K562 (cell line): ENCODE measurements at regions not wholly inside any gene's neighbourhood (a gene's known extent, or its start where the extent isn't known, plus 50 kb on each side); places are given as distances from the start of the nearest gene placed in this dataset.

Experiments
- ATAC-seq: fragments of 200-7000 bp; cut with Tn5 transposase; 3 replicates; pipeline ENCODE4 v1.9.1; 2020; ENCODE audit warnings: moderate library complexity
- BruUV-seq: library from RNA; stranded (reverse); fragments of 400-500 nt; replicated peaks from 2 replicates; lab custom pipeline; 2021; lab: Mats Ljungman, UMichigan
- CTCF ChIA-PET: fragments of 300-600 bp; formaldehyde crosslinking; extraction: SDS; loops from one replicate; lab custom pipeline; 2021; ENCODE audit warnings: low intra/inter-chr PET ratio; lab: Yijun Ruan, JAX
- POLR2A ChIA-PET: fragments of 300-600, 350-650 bp; sonication (Branson Sonifier 250); formaldehyde crosslinking; extraction: SDS; loops from one replicate; lab custom pipeline; 2021; ENCODE audit warnings: antibody characterized with exemption, inconsistent platforms; lab: Yijun Ruan, JAX
- DNase-seq, 4 experiments: peaks; one replicate each; pipeline versions ENCODE4 v3.0.0 to v3.0.0-alpha.2; 2011 to 2018; ENCODE audit warnings: low spot score in 3 of 4, mixed read lengths in 3 of 4; ENCODE audit errors: extremely low read depth in 1 of 4
- FAIRE-seq: peaks from 2 replicates; lab custom pipeline; 2011; peaks lifted over from hg19 to GRCh38; lab: Jason Lieb, UNC
- H2AFZ ChIP-seq: 2 replicates; pipeline ENCODE4 v1.6.0; 2011; ENCODE audit warnings: low read depth, low read length, control low read depth, inconsistent platforms
- H3K27ac ChIP-seq: fragments of 200-600 bp; 3 replicates; pipeline ENCODE4 v1.8.0; 2011; ENCODE audit warnings: low read depth, mild to moderate bottlenecking, control low read depth, inconsistent platforms, low read length, moderate library complexity, mixed read lengths; ENCODE audit errors: extremely low read depth
- H3K27me3 ChIP-seq, 2 experiments: fragments of 300-600 bp in 1 of 2; 2 replicates in 1 of 2; 3 replicates in 1 of 2; pipeline versions ENCODE4 v1.6.0 to v1.8.0; 2011; ENCODE audit warnings: inconsistent platforms in 2 of 2, low read length in 2 of 2, mild to moderate bottlenecking in 1 of 2, mixed read lengths in 1 of 2, moderate library complexity in 1 of 2; ENCODE audit not compliant: control insufficient read depth in 2 of 2, insufficient read depth in 2 of 2
- H3K36me3 ChIP-seq: fragments of 300-600 bp; 3 replicates; pipeline ENCODE4 v1.8.0; 2011; ENCODE audit warnings: mild to moderate bottlenecking, low read length, inconsistent platforms; ENCODE audit not compliant: control insufficient read depth, insufficient read depth
- H3K4me1 ChIP-seq, 2 experiments: fragments of 200-600 bp in 1 of 2; replicated peaks in 1 of 2; 2 replicates in 1 of 2; 3 replicates in 1 of 2; pipeline versions ENCODE4 v1.5.1 to v1.8.0; 2011; ENCODE audit warnings: inconsistent platforms in 2 of 2, low read length in 2 of 2, mild to moderate bottlenecking in 1 of 2, mixed read lengths in 1 of 2, moderate library complexity in 1 of 2; ENCODE audit not compliant: control insufficient read depth in 2 of 2, insufficient read depth in 2 of 2
- H3K4me2 ChIP-seq: 2 replicates; pipeline ENCODE4 v1.6.1; 2011; ENCODE audit warnings: low read length, control low read depth, inconsistent platforms, mixed read lengths; ENCODE audit not compliant: insufficient read depth
- H3K4me3 ChIP-seq: fragments of 200-600 bp; sonication (generic), shearing (Covaris generic); 2 replicates; pipeline ENCODE4 v1.5.1; 2016; ENCODE audit warnings: control low read depth, inconsistent platforms
- H3K79me2 ChIP-seq: fragments of 200-600 bp; 3 replicates; pipeline ENCODE4 v1.8.0; 2011; ENCODE audit warnings: low read length, inconsistent platforms; ENCODE audit not compliant: control insufficient read depth, insufficient read depth
- H3K9ac ChIP-seq, 2 experiments: 2 replicates each; pipeline versions ENCODE4 v1.6.0 to v1.6.1; 2011; ENCODE audit warnings: low read depth in 2 of 2, low read length in 2 of 2, control low read depth in 1 of 2, inconsistent platforms in 1 of 2, mild to moderate bottlenecking in 1 of 2, mixed read lengths in 1 of 2; ENCODE audit not compliant: insufficient read depth in 1 of 2
- H3K9me1 ChIP-seq: one replicate; pipeline ENCODE4 v1.6.0; 2011; ENCODE audit warnings: inconsistent platforms, mild to moderate bottlenecking, low read length, moderate library complexity; ENCODE audit not compliant: control insufficient read depth, insufficient read depth
- H3K9me3 ChIP-seq: replicated peaks from 2 replicates; pipeline ENCODE4 v1.5.1; 2011; ENCODE audit warnings: low read depth, low read length, inconsistent platforms; ENCODE audit not compliant: control insufficient read depth, insufficient read depth
- H4K20me1 ChIP-seq: replicated peaks from 2 replicates; pipeline ENCODE4 v1.6.1; 2011; ENCODE audit warnings: low read length, inconsistent platforms, mixed read lengths; ENCODE audit not compliant: control insufficient read depth, insufficient read depth
- L3MBTL2 ChIP-seq: fragments of 450-650 bp; IDR thresholded peaks from 2 replicates; pipeline ENCODE4 v1.6.1; 2016; ENCODE audit warnings: mild to moderate bottlenecking, moderate library complexity
- MAZ ChIP-seq, 2 experiments: fragments of 450-650 bp in 1 of 2; sonication (generic) in 1 of 2; formaldehyde crosslinking; IDR thresholded peaks in 1 of 2; conservative IDR thresholded peaks in 1 of 2; 2 replicates each; pipeline versions ENCODE4 v1.4.0 to v1.5.0; 2020; ENCODE audit warnings: mild to moderate bottlenecking in 1 of 2, missing genetic modification reagents in 1 of 2
- PHF20 ChIP-seq: fragments of 450-650 bp; IDR thresholded peaks from 2 replicates; pipeline ENCODE4 v1.6.1; 2018; ENCODE audit not compliant: partially characterized antibody
- YBX1 ChIP-seq: fragments of 450-650 bp; IDR thresholded peaks from 2 replicates; pipeline ENCODE4 v1.7.1; 2016; ENCODE audit warnings: mild to moderate bottlenecking
- ZNF584 ChIP-seq: fragments of 200-800 bp; sonication (Bioruptor generic); IDR thresholded peaks from 2 replicates; pipeline ENCODE4 v1.6.1; 2016; ENCODE audit warnings: low read depth, mild to moderate bottlenecking, missing genetic modification characterization, missing compliant biosample characterization
- ZNF639 ChIP-seq, 2 experiments: fragments of 200-800 bp in 1 of 2; sonication (Bioruptor generic) in 1 of 2; sonication (generic) in 1 of 2; formaldehyde crosslinking in 1 of 2; IDR thresholded peaks in 1 of 2; conservative IDR thresholded peaks in 1 of 2; 2 replicates each; pipeline versions ENCODE4 v1.5.0 to v1.6.1; 2016 to 2020; ENCODE audit warnings: missing compliant biosample characterization in 1 of 2, missing genetic modification characterization in 1 of 2, missing genetic modification reagents in 1 of 2
- WGBS: fragments of 100-300 bp; shearing (Covaris generic); methylation state at CpG from one replicate; pipeline ENCODE4 v1.1.6; 2016; ENCODE audit warnings: low coverage, mixed read lengths; ENCODE audit not compliant: insufficient coverage; ENCODE audit errors: missing lambda C conversion rate; 5-methylcytosine and 5-hydroxymethylcytosine counted together
- in situ Hi-C: fragments of 300-500 bp; cut with MboI; formaldehyde crosslinking; loops from 4 replicates; pipeline ENCODE4 v1.15.0; 2018; ENCODE audit warnings: inconsistent platforms, mixed read lengths
- intact Hi-C: fragments of 100-400 bp; cut with micrococcal nuclease; formaldehyde crosslinking; loops from 2 replicates; pipeline ENCODE4 v1.14.2; 2022
- TF ChIP-seq, protein P1 (sequence below): fragments of 250-450 bp; sonication (Bioruptor Pico); IDR thresholded peaks from 2 replicates; pipeline ENCODE4 v1.4.0; 2020; ENCODE audit warnings: mild to moderate bottlenecking, moderate library complexity

- in situ Hi-C loops: no loop called here
- Histone ChIP-seq H3K4me1 (no peaks in the 10 kb centered on the region), H3K4me2 (no peak overlapping the region), H3K9me1 (no peaks in the 10 kb centered on the region), H4K20me1 (no peaks in the 10 kb centered on the region; the same call in 1 of the 2 replicates), H3K27me3 (no peaks in the 10 kb centered on the region), H2AFZ (no peak overlapping the region), H3K27ac (no peak overlapping the region), H3K36me3 (no peaks in the 10 kb centered on the region), H3K9ac (no peak overlapping the region), H3K79me2 (no peaks in the 10 kb centered on the region), H3K9me3 (no peaks in the 10 kb centered on the region), H3K4me3 (no peak overlapping the region)
- intact Hi-C loops: no loop called here
- no peak for ATAC-seq
- no peak for TF ChIP-seq PHF20
- no peak for TF ChIP-seq MAZ (CRISPR knock-in tag; conservative IDR thresholded peaks at IDR 0.05 in 1 of 2, IDR thresholded peaks at IDR 0.05 in 1 of 2)
- ChIA-PET CTCF (no interaction called here), POLR2A (no interaction called here)
- no peak for DNase-seq
- no peak for FAIRE-seq
- 0% methylated on average over 1 of the region's 2 CpGs for WGBS
- no TSS peak for BruUV-seq
These were observed 310.9 kb upstream of the RBFOX1 start for GRCh38 chr16:7021653-7022275.

- H4K20me1 ChIP-seq: no peaks in the 10 kb centered on the region; the same call in 1 of the 2 replicates
- ChIA-PET POLR2A (no interaction called here), CTCF (no interaction called here)
- in situ Hi-C loops: no loop called here
- H3K9me3 ChIP-seq: no peaks in the 10 kb centered on the region
- H3K36me3 ChIP-seq: no peaks in the 10 kb centered on the region
- no peak overlapping the region for H3K27ac ChIP-seq
- H3K79me2 ChIP-seq: no peaks in the 10 kb centered on the region
- no peak for FAIRE-seq
- no TSS peak for BruUV-seq
- H3K4me2 ChIP-seq: no peak overlapping the region
- H3K9me1 ChIP-seq: no peaks in the 10 kb centered on the region
- no peak overlapping the region for H3K9ac ChIP-seq
- intact Hi-C loops: no loop called here
- no peak overlapping the region for H3K4me3 ChIP-seq
- no peaks in the 10 kb centered on the region for H3K27me3 ChIP-seq
- no peak for ATAC-seq
- DNase-seq: no peak
- no peak overlapping the region for H2AFZ ChIP-seq
- WGBS: 1% methylated on average over 15 of the region's 15 CpGs
- no peaks in the 10 kb centered on the region for H3K4me1 ChIP-seq
- TF ChIP-seq, protein P1, sequence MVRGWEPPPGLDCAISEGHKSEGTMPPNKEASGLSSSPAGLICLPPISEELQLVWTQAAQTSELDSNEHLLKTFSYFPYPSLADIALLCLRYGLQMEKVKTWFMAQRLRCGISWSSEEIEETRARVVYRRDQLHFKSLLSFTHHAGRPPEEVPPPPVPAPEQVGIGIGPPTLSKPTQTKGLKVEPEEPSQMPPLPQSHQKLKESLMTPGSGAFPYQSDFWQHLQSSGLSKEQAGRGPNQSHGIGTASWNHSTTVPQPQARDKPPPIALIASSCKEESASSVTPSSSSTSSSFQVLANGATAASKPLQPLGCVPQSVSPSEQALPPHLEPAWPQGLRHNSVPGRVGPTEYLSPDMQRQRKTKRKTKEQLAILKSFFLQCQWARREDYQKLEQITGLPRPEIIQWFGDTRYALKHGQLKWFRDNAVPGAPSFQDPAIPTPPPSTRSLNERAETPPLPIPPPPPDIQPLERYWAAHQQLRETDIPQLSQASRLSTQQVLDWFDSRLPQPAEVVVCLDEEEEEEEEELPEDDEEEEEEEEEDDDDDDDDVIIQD (CRISPR knock-in tag): no peak
- no peak for TF ChIP-seq ZNF584
- no peak for TF ChIP-seq YBX1
- TF ChIP-seq L3MBTL2: no peak
- TF ChIP-seq ZNF639 (CRISPR knock-in tag; conservative IDR thresholded peaks at IDR 0.05 in 1 of 2, IDR thresholded peaks at IDR 0.05 in 1 of 2): no peak
These were observed 315.5 kb upstream of the RBFOX1 start for GRCh38 chr16:7017006-7017662.
